Activated CD8-positive, alpha-beta memory T cell treated with anti-CD3 and anti-CD28 coated beads, Interleukin-2, amount 50 U/mL, for 24 hours (primary cell): ENCODE measurements at regions not wholly inside any gene's neighbourhood (a gene's known extent, or its start where the extent isn't known, plus 50 kb on each side); places are given as distances from the start of the nearest gene placed in this dataset.
"Not testable (repeated sequence)": the region's sequence is repeated elsewhere in the genome, so short reads cannot be mapped to it uniquely, and the experiment has no call there.

Experiments
- DNase-seq: peaks from one replicate; pipeline ENCODE4 v3.0.0-alpha.2; 2020; ENCODE audit errors: extremely low read depth

DNA sequence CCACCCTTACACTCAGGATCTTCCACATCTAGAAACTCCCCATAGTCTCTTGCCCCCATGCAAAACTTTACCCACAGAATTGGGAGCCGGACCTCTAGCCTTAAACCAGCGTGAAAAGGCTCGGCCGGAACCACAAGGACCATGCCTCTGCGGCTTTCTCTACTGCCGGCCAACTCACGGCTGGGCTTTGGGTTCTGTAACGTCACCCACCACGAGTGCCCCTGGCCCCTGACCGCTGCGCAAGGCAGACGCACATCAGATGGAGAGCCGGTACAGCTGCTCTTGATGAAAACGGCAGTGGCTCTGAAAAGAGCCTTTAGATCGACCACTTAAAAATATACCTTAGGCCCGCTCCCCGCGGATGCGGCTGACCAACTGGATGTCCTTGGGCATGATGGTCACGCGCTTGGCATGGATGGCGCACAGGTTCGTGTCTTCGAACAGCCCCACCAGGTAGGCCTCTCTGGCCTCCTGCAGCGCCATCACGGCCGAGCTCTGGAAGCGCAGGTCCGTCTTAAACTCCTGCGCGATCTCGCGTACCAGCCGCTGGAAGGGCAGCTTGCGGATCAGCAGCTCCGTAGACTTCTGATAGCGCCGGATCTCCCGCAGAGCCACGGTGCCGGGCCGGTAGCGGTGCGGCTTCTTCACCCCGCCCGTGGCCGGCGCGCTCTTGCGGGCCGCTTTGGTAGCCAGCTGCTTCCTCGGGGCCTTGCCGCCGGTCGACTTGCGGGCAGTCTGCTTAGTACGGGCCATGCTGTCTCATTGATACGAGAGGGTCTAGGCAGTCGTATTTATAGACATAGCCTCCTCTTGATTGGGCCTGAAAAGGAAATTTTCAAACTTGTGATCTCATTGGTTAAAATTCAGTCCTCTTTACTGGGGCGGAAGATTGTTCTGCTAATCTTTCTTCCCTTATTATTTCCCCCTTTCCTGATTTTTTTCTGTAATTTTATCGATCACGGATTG, 66.3 kb downstream of the FAM72C start:
- not testable (repeated sequence) for DNase-seq

DNA sequence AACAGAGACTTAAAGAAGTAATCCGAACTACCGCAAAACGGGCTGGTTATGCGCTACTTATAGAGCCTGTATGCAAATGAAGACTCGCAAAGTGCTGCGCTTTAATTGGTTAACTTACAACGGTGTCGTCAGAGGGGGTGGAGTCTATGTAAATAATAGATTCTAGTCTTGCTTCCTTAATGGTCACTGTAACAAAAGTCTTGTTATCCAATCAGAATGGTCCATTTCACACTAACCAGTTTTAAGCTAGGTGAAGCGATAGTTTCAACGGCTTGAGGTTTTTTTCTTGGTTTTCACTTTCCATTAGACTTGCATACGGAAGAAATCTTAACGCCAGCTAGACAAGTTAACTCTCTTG, 67.2 kb downstream of the FAM72C start:
- not testable (repeated sequence) for DNase-seq

GRCh38 chr1:143903899-143904621, 67.7 kb downstream of the FAM72C start:
- not testable (repeated sequence) for DNase-seq

DNA sequence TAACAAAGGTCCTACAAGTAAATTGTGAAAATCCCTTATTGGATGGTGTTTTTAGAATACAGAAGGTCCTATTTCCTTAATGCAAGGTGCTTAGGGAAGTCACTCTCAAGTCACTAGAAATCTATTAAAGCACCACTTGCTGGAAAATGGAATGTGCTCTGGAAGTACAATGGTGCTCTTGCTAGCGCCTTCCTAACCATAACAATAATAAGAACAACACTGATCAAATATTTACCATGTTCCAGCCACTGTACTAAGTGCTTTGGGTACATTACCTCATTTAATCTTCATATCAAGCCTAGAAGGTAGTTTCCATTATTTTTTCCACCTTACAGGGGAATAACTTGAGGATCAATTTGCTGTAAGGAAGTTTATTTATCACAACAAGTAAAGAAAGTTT, 75.4 kb downstream of the FAM72C start:
- not testable (repeated sequence) for DNase-seq

GRCh38 chr1:143884932-143885574, 86.7 kb downstream of the FAM72C start:
- not testable (repeated sequence) for DNase-seq

GRCh38 chr1:143884532-143884931, 87.3 kb downstream of the FAM72C start:
- not testable (repeated sequence) for DNase-seq

DNA sequence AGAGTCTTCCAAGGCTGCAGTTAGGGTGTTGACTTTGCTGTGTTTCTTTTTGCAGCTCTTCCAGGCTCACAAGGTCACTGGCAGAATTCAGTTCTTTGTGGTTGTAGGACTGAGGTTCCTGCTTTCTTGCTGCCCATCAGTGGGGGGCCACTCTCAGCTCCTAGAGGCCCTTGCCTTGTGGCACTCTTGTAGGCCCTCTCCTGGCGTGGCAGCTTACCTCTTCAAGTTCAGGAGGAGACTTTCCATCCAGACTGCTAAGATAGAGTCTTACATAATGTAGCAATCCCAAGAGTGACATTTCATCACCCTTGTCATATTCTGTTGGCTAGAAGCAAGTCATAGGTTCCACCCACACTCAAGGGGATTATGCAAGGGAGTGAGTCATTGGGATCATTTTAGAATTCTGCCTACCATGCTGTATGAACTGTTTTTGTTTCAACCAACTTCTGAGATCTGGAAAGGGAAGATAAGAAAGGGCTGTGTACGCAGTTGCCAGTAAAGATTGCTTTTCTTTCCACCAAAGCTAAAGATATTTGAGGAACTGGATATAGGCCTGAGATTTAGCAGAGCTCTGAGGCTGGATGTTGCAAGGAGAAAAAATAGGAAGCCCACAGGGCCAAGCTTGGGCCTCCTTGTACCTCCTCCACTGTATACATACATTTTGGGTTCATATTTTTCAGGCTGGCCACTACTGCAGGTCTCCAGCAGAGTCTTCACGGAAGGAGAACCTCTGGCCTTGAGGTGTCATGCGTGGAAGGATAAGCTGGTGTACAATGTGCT, 91.8 kb downstream of the FAM72C start:
- not testable (repeated sequence) for DNase-seq

- not testable (repeated sequence) for DNase-seq
Observed at GRCh38 chr1:143875947-143876346, 95.8 kb downstream of the FAM72C start.

GRCh38 chr1:143874625-143875024, 97.2 kb downstream of the FAM72C start:
- not testable (repeated sequence) for DNase-seq

- DNase-seq = not testable (repeated sequence)
Observed at GRCh38 chr1:143873650-143874049, 98.1 kb downstream of the FAM72C start.

DNA sequence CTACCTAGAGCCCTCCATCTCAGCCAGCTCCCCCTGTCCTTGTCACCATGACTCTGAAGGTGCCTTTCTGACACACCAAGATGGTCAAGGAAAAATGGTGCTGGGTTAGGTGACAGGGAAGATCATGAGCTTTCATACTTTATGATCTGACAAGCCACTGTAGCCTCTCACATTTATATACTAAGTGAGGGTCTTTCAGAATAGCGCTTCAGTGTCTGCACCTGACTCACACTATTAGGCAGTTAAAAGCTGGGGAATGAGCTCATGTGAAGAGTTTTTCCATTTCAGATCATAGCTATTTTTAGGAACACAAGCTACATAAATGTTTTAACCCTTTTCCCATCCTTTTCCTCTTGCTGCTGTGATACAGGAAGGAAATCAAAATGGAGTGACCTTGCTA, 101.4 kb downstream of the FAM72C start:
- not testable (repeated sequence) for DNase-seq

GRCh38 chr1:143867590-143868220, 104.1 kb downstream of the FAM72C start:
- not testable (repeated sequence) for DNase-seq

DNA sequence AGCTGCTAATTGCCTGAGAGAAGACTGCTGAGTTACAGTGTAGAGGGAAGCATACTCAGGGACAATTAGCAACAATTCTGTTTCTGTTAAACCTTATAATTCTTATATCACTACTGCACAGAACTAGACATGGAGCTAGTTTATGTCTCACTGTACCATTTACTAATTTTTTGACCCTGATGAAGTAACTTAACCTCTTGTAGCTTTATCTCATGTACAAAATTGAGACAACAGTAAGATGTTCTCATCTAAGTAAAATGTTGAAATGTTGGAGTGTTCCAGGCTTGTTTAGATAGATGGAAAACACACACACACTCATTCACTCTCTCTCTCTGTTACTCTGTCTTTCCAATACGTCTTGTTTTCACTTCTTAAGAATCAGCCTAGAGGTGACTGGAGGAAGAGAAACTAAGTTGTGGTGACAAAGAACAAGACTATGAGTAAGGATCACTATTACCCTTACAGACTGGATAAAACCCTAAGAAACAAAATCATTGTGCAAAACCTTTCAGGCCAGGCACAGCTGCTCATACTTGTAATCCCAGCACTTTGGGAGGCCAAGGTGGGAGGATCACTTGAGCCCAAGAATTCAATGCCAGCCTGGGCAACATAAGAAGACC, 107.8 kb downstream of the FAM72C start:
- DNase-seq = not testable (repeated sequence)

DNA sequence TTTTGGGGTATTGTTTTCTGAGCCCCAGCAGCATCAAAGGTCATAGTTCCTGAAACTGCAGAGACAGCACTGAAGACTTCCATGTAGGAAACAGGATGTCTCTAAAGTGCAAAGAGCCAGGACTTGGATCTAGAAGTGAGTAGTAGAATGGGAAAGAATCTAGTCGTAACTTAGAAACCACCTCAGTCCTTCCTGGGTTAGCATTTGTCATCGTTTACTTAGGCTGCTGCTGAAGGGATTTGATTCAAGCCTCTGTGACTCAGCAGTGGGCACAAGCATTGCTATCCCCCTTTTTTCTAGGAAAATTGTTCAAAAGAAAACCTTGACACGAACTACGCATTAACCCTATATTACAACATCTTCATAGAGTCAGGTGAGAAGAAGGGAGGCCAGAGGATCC, 109.1 kb downstream of the FAM72C start:
- not testable (repeated sequence) for DNase-seq

GRCh38 chr1:143861306-143861705, 110.5 kb downstream of the FAM72C start:
- DNase-seq = not testable (repeated sequence)

GRCh38 chr1:143855867-143856266, 115.9 kb downstream of the FAM72C start:
- not testable (repeated sequence) for DNase-seq

DNA sequence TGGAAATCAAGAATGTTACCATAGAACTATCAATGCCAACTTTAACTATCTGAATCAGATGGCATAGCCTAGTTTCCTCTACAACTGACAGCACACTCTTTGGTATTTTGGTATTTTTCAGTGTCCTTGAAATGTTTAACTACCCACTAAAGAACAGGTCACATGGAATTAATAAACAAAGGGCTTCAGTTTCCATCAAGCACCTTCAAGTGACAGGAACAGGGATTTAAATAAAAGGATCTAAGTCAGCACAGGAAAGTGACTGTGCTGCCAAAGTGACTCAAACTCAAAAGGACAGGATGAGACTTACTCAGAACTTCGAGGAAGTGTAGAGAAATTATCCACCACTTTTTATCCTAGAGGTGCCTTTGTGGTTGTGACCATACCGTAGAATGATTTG, 117.7 kb downstream of the FAM72C start:
- DNase-seq = not testable (repeated sequence)

GRCh38 chr1:143850637-143851036, 121.1 kb downstream of the FAM72C start:
- not testable (repeated sequence) for DNase-seq

- DNase-seq = not testable (repeated sequence)
Observed at GRCh38 chr1:143848859-143849258, 122.9 kb downstream of the FAM72C start.

- not testable (repeated sequence) for DNase-seq
Observed at GRCh38 chr1:143845193-143845592, 126.6 kb downstream of the FAM72C start.
